OCI-LY1 (cell line): ENCODE measurements at regions not wholly inside any gene's neighbourhood (a gene's known extent, or its start where the extent isn't known, plus 50 kb on each side); places are given as distances from the start of the nearest gene placed in this dataset.

Source experiments
- H2AFZ ChIP-seq: fragments of 200-600 bp; sonication (generic), shearing (Covaris generic); 2 replicates; pipeline ENCODE4 v1.6.0; 2014; ENCODE audit warnings: antibody characterized with exemption, mild to moderate bottlenecking, low read length
- H3F3A ChIP-seq: fragments of 200-600 bp; sonication (generic), shearing (Covaris generic); 2 replicates; pipeline ENCODE4 v1.6.0; 2014; ENCODE audit warnings: mild to moderate bottlenecking, antibody characterized with exemption, low read length, moderate library complexity; ENCODE audit not compliant: insufficient read depth
- H3K27ac ChIP-seq: fragments of 200-600 bp; sonication (generic); 2 replicates; pipeline ENCODE4 v1.5.1; 2014; ENCODE audit warnings: low read length, mixed run types, mild to moderate bottlenecking, low read depth; ENCODE audit not compliant: poor library complexity, severe bottlenecking
- H3K27me3 ChIP-seq: fragments of 200-600 bp; sonication (generic); 2 replicates; pipeline ENCODE4 v1.6.0; 2014; ENCODE audit warnings: antibody characterized with exemption, mild to moderate bottlenecking, low read length, moderate library complexity; ENCODE audit not compliant: insufficient read depth
- H3K36me3 ChIP-seq: fragments of 200-600 bp; sonication (generic); 2 replicates; pipeline ENCODE4 v1.6.1; 2014; ENCODE audit warnings: mild to moderate bottlenecking, antibody characterized with exemption, low read length, moderate library complexity, mixed read lengths; ENCODE audit not compliant: insufficient read depth
- H3K4me1 ChIP-seq: fragments of 200-600 bp; sonication (generic); 2 replicates; pipeline ENCODE4 v1.5.1; 2014; ENCODE audit warnings: mild to moderate bottlenecking, low read length, moderate library complexity; ENCODE audit not compliant: insufficient read depth, severe bottlenecking
- H3K4me2 ChIP-seq: fragments of 200-600 bp; sonication (generic), shearing (Covaris generic); 2 replicates; pipeline ENCODE4 v1.6.1; 2014; ENCODE audit warnings: low read length
- H3K4me3 ChIP-seq: fragments of 200-600 bp; sonication (generic); 2 replicates; pipeline ENCODE4 v1.5.1; 2014; ENCODE audit warnings: low read length, low read depth, mild to moderate bottlenecking, mixed read lengths; ENCODE audit not compliant: poor library complexity, severe bottlenecking
- H3K79me2 ChIP-seq: fragments of 200-600 bp; shearing (Covaris generic); 2 replicates; pipeline ENCODE4 v1.6.1; 2016; ENCODE audit warnings: mixed run types, low read length, mixed read lengths; ENCODE audit not compliant: insufficient read depth
- H3K9ac ChIP-seq: fragments of 200-600 bp; sonication (generic), shearing (Covaris generic); 2 replicates; pipeline ENCODE4 v1.6.1; 2014; ENCODE audit warnings: mild to moderate bottlenecking, low read length, mixed read lengths
- H3K9me2 ChIP-seq: fragments of 200-600 bp; sonication (generic), shearing (Covaris generic); 2 replicates; pipeline ENCODE4 v1.6.1; 2014; ENCODE audit warnings: low read depth, mild to moderate bottlenecking, low read length, mixed read lengths
- H3K9me3 ChIP-seq: fragments of 200-600 bp; shearing (Covaris generic); 2 replicates; pipeline ENCODE4 v1.6.1; 2014; ENCODE audit warnings: low read length, mixed read lengths
- H4K20me1 ChIP-seq: fragments of 200-600 bp; sonication (generic), shearing (Covaris generic); 2 replicates; pipeline ENCODE4 v1.6.0; 2016; ENCODE audit warnings: mild to moderate bottlenecking, low read length; ENCODE audit not compliant: insufficient read depth
- CTCF ChIP-seq: fragments of 200-600 bp; sonication (generic), shearing (Covaris generic); IDR thresholded peaks from 2 replicates; pipeline ENCODE4 v1.5.1; 2017; ENCODE audit warnings: mild to moderate bottlenecking, antibody characterized with exemption, low read length, moderate library complexity, mixed read lengths
- EZH2 ChIP-seq: fragments of 200-600 bp; sonication (generic), shearing (Covaris generic); IDR thresholded peaks from 2 replicates; pipeline ENCODE4 v1.8.0; 2017; ENCODE audit warnings: borderline replicate concordance, mixed run types, mild to moderate bottlenecking, antibody characterized with exemption, low read length, moderate library complexity, mixed read lengths

DNA sequence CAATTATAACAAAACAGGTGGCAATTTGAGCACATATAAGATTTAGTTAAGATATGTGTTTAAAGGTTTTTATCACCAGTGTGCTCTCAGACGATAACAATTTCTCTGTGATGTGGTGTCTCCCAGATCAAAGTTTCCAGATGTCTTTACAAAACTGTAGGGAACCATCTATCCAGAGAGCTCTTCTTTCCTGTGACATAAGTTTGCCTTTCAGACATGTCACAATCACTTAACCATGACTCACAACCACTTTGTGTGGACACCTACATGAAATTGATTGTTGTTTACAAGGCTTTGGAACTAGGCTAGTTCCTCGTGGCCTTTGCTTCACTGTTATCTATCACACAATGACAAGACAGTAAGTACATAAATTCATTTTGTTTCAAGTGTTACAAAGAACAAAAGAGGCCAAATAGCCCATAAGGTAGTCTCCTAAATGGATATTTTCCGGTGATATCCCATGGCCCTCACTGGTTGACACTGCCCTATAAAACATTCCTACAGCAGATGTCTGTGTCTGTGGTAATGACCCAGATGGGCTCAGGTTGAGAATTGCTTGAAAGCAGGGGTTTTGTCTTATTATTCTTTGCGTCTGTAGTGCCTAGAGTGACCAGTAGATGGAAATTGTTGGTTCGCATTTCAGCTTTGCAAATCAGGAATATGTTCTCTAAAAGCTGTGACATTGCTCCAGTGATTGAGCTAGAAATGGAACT lies 297.8 kb upstream of the FAM241A start:
- no peak overlapping the region for H2AFZ ChIP-seq
- TF ChIP-seq CTCF = no peak; the same call in none of the 2 replicates

DNA sequence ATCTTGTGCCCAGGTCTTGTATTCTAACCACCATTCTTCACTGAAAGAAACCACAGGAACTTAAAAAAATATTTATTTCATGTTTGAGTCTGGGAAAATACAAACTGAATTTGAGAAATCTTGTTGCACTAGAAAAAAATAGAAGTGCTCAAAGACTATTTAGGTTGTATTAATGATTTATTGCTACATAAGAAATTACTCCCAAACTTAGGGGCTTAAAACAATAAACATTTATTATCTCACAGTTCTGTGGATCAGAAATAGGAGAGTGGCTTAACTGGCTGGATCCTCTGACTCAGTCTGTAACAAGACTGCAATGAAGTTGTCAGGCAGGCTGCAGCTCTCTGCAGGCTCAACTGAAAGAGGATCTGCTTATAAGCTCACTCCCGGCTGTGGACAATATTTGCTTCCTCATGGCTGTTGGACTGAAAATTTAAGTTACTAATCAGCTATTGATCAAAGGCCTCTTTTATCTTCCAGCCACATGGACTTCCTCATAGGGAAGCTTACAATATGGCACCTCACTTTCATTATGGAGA lies 295.4 kb upstream of the FAM241A start:
- Histone ChIP-seq H3K27ac (no peak overlapping the region), H3K9ac (no peak overlapping the region), H3F3A (no peaks in the 10 kb centered on the region), H4K20me1 (no peaks in the 10 kb centered on the region), H3K9me3 (no peaks in the 10 kb centered on the region), H3K4me2 (no peak overlapping the region), H3K4me1 (no peaks in the 10 kb centered on the region), H3K79me2 (no peaks in the 10 kb centered on the region), H3K4me3 (no peak overlapping the region), H3K9me2 (no peaks in the 10 kb centered on the region), H2AFZ (no peak overlapping the region), H3K27me3 (no peaks in the 10 kb centered on the region), H3K36me3 (no peaks in the 10 kb centered on the region)
- TF ChIP-seq EZH2 (no peak), CTCF (no peak)

More for the DNA sequence above, 297.8 kb upstream of the FAM241A start:
- H3K79me2 ChIP-seq = no peaks in the 10 kb centered on the region
- H3K36me3 ChIP-seq = no peaks in the 10 kb centered on the region
- no peak overlapping the region for H3K4me3 ChIP-seq
- no peak overlapping the region for H3K4me2 ChIP-seq
- H3K27me3 ChIP-seq = no peaks in the 10 kb centered on the region
- H3K9me3 ChIP-seq = no peaks in the 10 kb centered on the region
- H3K9me2 ChIP-seq = 0 out of 2 replicates have a peak, but pooled peaks cover 2% of the 10 kb centered on the region
- no peaks in the 10 kb centered on the region for H3F3A ChIP-seq
- no peaks in the 10 kb centered on the region for H4K20me1 ChIP-seq
- H3K4me1 ChIP-seq = no peaks in the 10 kb centered on the region
- H3K27ac ChIP-seq = no peak overlapping the region
- no peak overlapping the region for H3K9ac ChIP-seq

DNA sequence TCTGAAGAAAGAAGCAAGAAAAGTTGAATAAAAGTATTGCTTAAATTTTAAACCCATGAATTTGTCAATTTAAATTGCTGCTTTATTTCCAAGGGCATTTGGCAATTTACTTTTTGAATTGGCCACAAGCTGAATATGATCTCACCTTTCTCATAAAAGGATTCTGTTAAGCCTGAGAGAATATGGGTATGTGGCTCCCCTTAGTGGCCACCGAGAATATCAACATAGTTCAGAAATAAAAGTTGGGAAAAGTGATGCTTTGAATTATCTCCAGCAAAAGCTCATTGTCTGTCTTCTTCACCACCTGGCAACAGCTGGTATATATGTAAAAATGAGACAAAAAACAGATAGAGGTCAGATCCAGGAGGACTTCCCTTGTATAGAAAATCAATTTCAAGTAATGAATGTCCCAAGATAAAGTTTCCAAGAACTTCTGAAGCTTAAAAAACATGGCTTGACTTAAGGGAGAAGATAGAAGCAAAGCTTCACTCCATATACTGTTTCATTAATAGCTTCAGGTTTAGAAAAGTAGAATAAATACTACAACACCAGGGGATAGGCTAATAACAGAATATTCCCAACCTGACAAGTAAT lies 290.7 kb upstream of the FAM241A start:
- no peak overlapping the region for H3K9ac ChIP-seq
- no peaks in the 10 kb centered on the region for H3K36me3 ChIP-seq
- H3K27ac ChIP-seq = no peak overlapping the region

More for the DNA sequence above, 290.7 kb upstream of the FAM241A start:
- Histone ChIP-seq H3K9me3 (no peaks in the 10 kb centered on the region), H3K9me2 (no peaks in the 10 kb centered on the region), H3K4me3 (no peak overlapping the region), H3K79me2 (no peaks in the 10 kb centered on the region), H3K4me1 (no peaks in the 10 kb centered on the region), H3F3A (no peaks in the 10 kb centered on the region), H3K27me3 (no peaks in the 10 kb centered on the region), H3K4me2 (no peak overlapping the region), H4K20me1 (no peaks in the 10 kb centered on the region), H2AFZ (no peak overlapping the region)
- TF ChIP-seq CTCF (peak; percentile 78), EZH2 (no peak)
